ENCODE measurements at regions not wholly inside any gene's neighbourhood (a gene's known extent, or its start where the extent isn't known, plus 50 kb on each side); places are given as distances from the start of the nearest gene placed in this dataset.

DNA sequence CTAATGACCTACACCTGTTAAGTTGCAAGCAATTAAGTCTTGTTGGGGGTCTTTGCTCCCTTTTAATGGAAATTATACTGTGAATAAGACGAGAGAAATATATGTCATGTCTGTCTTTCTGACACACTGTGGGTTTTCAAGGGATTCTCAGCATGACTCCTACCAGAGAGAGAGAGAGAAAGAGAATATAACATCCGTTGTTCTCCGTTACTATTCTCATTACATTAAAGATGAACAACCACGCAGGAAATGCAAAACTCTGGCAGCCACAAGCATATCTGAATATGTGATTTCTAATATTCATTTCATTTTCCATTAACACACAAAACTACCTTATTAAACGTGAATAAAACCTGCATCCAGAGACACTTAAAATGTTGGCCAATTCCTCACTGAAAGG lies 67.3 kb upstream of the EGLN3 start:
- Histone ChIP-seq H3K27me3 (ENCODE audit: insufficient read depth, low read depth, low read length) (no peaks in the 10 kb centered on the region), H3K36me3 (ENCODE audit: insufficient read depth, low read length) (no peaks in the 10 kb centered on the region), H3K4me2 (ENCODE audit: low read length) (no peak overlapping the region), H4K20me1 (ENCODE audit: insufficient read depth) (no peaks in the 10 kb centered on the region), H3K9me2 (ENCODE audit: insufficient read depth, low read length) (no peaks in the 10 kb centered on the region), H2AFZ (ENCODE audit: low read depth, low read length) (no peak overlapping the region), H3K27ac (ENCODE audit: low read length) (no peak overlapping the region), H3F3A (ENCODE audit: insufficient read depth, low read length, poor library complexity, severe bottlenecking) (no peaks in the 10 kb centered on the region), H3K79me2 (replicated peaks; ENCODE audit: insufficient read depth, low read length) (no peaks in the 10 kb centered on the region), H3K4me3 (ENCODE audit: low read length) (peak overlapping the region; percentile 26), H3K9ac (ENCODE audit: low read length) (no peak overlapping the region), H3K9me3 (ENCODE audit: low read length) (no peaks in the 10 kb centered on the region)
- TF ChIP-seq RAD21 (conservative IDR thresholded peaks at IDR 0.05) (no peak), MXI1 (conservative IDR thresholded peaks at IDR 0.05; ENCODE audit: poor library complexity, severe bottlenecking) (no peak), TAF1 (IDR thresholded peaks at IDR 0.05; ENCODE audit: low read depth) (no peak), POLR2AphosphoS5 (IDR thresholded peaks at IDR 0.05) (no peak), EZH2 (IDR thresholded peaks at IDR 0.05; ENCODE audit: borderline replicate concordance, insufficient read depth, low read length, poor library complexity, severe bottlenecking) (no peak), SMC3 (conservative IDR thresholded peaks at IDR 0.05; ENCODE audit: poor library complexity) (no peak), EP300 (conservative IDR thresholded peaks at IDR 0.05; ENCODE audit: poor library complexity, severe bottlenecking) (no peak)
- TF ChIP-seq, protein P1, sequence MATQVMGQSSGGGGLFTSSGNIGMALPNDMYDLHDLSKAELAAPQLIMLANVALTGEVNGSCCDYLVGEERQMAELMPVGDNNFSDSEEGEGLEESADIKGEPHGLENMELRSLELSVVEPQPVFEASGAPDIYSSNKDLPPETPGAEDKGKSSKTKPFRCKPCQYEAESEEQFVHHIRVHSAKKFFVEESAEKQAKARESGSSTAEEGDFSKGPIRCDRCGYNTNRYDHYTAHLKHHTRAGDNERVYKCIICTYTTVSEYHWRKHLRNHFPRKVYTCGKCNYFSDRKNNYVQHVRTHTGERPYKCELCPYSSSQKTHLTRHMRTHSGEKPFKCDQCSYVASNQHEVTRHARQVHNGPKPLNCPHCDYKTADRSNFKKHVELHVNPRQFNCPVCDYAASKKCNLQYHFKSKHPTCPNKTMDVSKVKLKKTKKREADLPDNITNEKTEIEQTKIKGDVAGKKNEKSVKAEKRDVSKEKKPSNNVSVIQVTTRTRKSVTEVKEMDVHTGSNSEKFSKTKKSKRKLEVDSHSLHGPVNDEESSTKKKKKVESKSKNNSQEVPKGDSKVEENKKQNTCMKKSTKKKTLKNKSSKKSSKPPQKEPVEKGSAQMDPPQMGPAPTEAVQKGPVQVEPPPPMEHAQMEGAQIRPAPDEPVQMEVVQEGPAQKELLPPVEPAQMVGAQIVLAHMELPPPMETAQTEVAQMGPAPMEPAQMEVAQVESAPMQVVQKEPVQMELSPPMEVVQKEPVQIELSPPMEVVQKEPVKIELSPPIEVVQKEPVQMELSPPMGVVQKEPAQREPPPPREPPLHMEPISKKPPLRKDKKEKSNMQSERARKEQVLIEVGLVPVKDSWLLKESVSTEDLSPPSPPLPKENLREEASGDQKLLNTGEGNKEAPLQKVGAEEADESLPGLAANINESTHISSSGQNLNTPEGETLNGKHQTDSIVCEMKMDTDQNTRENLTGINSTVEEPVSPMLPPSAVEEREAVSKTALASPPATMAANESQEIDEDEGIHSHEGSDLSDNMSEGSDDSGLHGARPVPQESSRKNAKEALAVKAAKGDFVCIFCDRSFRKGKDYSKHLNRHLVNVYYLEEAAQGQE (IDR thresholded peaks at IDR 0.05; ENCODE audit: borderline replicate concordance), result no peak
- TF ChIP-seq, protein P2, sequence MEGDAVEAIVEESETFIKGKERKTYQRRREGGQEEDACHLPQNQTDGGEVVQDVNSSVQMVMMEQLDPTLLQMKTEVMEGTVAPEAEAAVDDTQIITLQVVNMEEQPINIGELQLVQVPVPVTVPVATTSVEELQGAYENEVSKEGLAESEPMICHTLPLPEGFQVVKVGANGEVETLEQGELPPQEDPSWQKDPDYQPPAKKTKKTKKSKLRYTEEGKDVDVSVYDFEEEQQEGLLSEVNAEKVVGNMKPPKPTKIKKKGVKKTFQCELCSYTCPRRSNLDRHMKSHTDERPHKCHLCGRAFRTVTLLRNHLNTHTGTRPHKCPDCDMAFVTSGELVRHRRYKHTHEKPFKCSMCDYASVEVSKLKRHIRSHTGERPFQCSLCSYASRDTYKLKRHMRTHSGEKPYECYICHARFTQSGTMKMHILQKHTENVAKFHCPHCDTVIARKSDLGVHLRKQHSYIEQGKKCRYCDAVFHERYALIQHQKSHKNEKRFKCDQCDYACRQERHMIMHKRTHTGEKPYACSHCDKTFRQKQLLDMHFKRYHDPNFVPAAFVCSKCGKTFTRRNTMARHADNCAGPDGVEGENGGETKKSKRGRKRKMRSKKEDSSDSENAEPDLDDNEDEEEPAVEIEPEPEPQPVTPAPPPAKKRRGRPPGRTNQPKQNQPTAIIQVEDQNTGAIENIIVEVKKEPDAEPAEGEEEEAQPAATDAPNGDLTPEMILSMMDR (IDR thresholded peaks at IDR 0.05; ENCODE audit: poor library complexity, severe bottlenecking), result no peak

DNA sequence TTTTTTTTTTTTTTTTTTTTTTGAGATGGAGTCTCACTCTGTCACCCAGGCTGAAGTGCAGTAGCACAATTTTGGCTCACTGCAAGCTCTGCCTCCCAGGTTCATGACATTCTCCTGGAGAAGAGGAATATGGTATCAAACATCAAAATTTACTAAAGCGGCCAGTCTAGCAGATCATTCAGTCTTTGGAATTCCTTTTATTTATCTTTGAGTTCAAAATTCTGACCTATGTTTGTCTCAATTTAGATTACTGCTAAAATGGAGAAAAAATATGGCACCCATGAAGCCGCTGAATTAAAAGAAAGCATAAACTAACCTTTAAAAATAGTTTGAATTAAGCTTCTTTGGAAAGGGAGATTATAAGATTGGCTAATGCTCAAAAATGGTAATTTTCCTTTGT lies 64.5 kb upstream of the EGLN3 start:
- Histone ChIP-seq H3K4me2 (ENCODE audit: low read length) (no peak overlapping the region), H3K79me2 (replicated peaks; ENCODE audit: insufficient read depth, low read length) (no peaks in the 10 kb centered on the region), H3K9ac (ENCODE audit: low read length) (no peak overlapping the region), H3F3A (ENCODE audit: insufficient read depth, low read length, poor library complexity, severe bottlenecking) (no peaks in the 10 kb centered on the region), H4K20me1 (ENCODE audit: insufficient read depth) (no peaks in the 10 kb centered on the region), H3K4me3 (ENCODE audit: low read length) (no peak overlapping the region), H3K9me2 (ENCODE audit: insufficient read depth, low read length) (no peaks in the 10 kb centered on the region), H2AFZ (ENCODE audit: low read depth, low read length) (no peak overlapping the region), H3K36me3 (ENCODE audit: insufficient read depth, low read length) (no peaks in the 10 kb centered on the region), H3K27ac (ENCODE audit: low read length) (no peak overlapping the region), H3K9me3 (ENCODE audit: low read length) (no peaks in the 10 kb centered on the region), H3K27me3 (ENCODE audit: insufficient read depth, low read depth, low read length) (no peaks in the 10 kb centered on the region)
- TF ChIP-seq RAD21 (conservative IDR thresholded peaks at IDR 0.05) (no peak), POLR2AphosphoS5 (IDR thresholded peaks at IDR 0.05) (no peak)

DNA sequence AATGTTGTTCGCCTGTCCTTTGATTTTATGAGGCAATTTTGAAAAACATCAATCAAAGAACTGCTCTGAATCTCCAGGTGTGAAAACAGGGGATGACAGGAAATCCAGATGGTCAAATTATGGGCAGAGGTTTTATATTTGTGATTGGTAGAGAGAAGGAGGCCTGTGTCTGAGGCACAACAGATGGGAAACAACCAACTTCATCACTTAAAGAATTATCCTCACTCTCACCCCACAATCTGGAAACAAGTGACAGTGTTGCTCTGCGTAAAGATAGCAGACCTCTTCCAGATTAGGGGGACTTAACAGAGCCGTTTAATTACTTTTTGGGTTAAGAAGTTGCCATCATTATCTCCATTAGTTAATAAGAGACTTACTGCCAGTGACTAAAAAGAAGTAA lies 64.1 kb upstream of the EGLN3 start:
- no peak overlapping the region for H3K4me3 ChIP-seq (ENCODE audit: low read length)
- H3K4me2 ChIP-seq (ENCODE audit: low read length), result no peak overlapping the region
- no peak overlapping the region for H3K27ac ChIP-seq (ENCODE audit: low read length)
- TF ChIP-seq POLR2AphosphoS5 (IDR thresholded peaks at IDR 0.05), result no peak
- TF ChIP-seq EZH2 (IDR thresholded peaks at IDR 0.05; ENCODE audit: borderline replicate concordance, insufficient read depth, low read length, poor library complexity, severe bottlenecking), result no peak
- no peak for TF ChIP-seq MXI1 (conservative IDR thresholded peaks at IDR 0.05; ENCODE audit: poor library complexity, severe bottlenecking)
- no peak for TF ChIP-seq SMC3 (conservative IDR thresholded peaks at IDR 0.05; ENCODE audit: poor library complexity)
- TF ChIP-seq RAD21 (conservative IDR thresholded peaks at IDR 0.05), result no peak
- TF ChIP-seq EP300 (conservative IDR thresholded peaks at IDR 0.05; ENCODE audit: poor library complexity, severe bottlenecking), result no peak
- TF ChIP-seq, protein P1 (IDR thresholded peaks at IDR 0.05; ENCODE audit: borderline replicate concordance), result no peak
- H3K9ac ChIP-seq (ENCODE audit: low read length), result no peak overlapping the region
- no peaks in the 10 kb centered on the region for H3K36me3 ChIP-seq (ENCODE audit: insufficient read depth, low read length)
- H3F3A ChIP-seq (ENCODE audit: insufficient read depth, low read length, poor library complexity, severe bottlenecking), result no peaks in the 10 kb centered on the region
- no peak overlapping the region for H2AFZ ChIP-seq (ENCODE audit: low read depth, low read length)
- H3K79me2 ChIP-seq (replicated peaks; ENCODE audit: insufficient read depth, low read length), result no peaks in the 10 kb centered on the region
- H3K27me3 ChIP-seq (ENCODE audit: insufficient read depth, low read depth, low read length), result no peaks in the 10 kb centered on the region
- H4K20me1 ChIP-seq (ENCODE audit: insufficient read depth), result no peaks in the 10 kb centered on the region
- H3K9me3 ChIP-seq (ENCODE audit: low read length), result no peaks in the 10 kb centered on the region
- no peaks in the 10 kb centered on the region for H3K9me2 ChIP-seq (ENCODE audit: insufficient read depth, low read length)
